22Rv1 (cell line): ENCODE measurements at regions not wholly inside any gene's neighbourhood (a gene's known extent, or its start where the extent isn't known, plus 50 kb on each side); places are given as distances from the start of the nearest gene placed in this dataset.

Source experiments
- H3K27ac ChIP-seq: fragments of 450-650 bp; 2 replicates; pipeline ENCODE4 v1.5.1; 2017
- CTCF ChIP-seq: fragments of 450-650 bp; IDR thresholded peaks from 2 replicates; pipeline ENCODE4 v1.5.1; 2017; ENCODE audit warnings: mild to moderate bottlenecking
- ZFX ChIP-seq: fragments of 450-650 bp; IDR thresholded peaks from 2 replicates; pipeline ENCODE4 v1.6.1; 2017; ENCODE audit warnings: antibody characterized with exemption, borderline replicate concordance

GRCh38 chr20:39227416-39227815 lies 265.3 kb downstream of the DHX35 start:
- H3K27ac ChIP-seq: no peak overlapping the region
- no peak for TF ChIP-seq ZFX
- TF ChIP-seq CTCF: no peak

GRCh38 chr20:39225978-39226377 lies 263.8 kb downstream of the DHX35 start:
- no peak overlapping the region for H3K27ac ChIP-seq
- TF ChIP-seq CTCF (no peak), ZFX (no peak)

GRCh38 chr20:39225536-39225935 lies 263.4 kb downstream of the DHX35 start:
- no peak overlapping the region for H3K27ac ChIP-seq
- TF ChIP-seq CTCF (no peak), ZFX (no peak)

GRCh38 chr20:39222101-39222500 lies 260.0 kb downstream of the DHX35 start:
- TF ChIP-seq CTCF: no peak
- TF ChIP-seq ZFX: no peak
- H3K27ac ChIP-seq: no peak overlapping the region

GRCh38 chr20:39216195-39216594 lies 254.1 kb downstream of the DHX35 start:
- TF ChIP-seq CTCF (no peak), ZFX (no peak)
- H3K27ac ChIP-seq: no peak overlapping the region

- TF ChIP-seq ZFX (no peak), CTCF (no peak)
- H3K27ac ChIP-seq: no peak overlapping the region
Observed at GRCh38 chr20:39214828-39215227, 252.7 kb downstream of the DHX35 start.

GRCh38 chr20:39213476-39214145 lies 251.5 kb downstream of the DHX35 start:
- TF ChIP-seq CTCF: no peak
- no peak for TF ChIP-seq ZFX
- no peak overlapping the region for H3K27ac ChIP-seq
